ENCODE measurements at regions not wholly inside any gene's neighbourhood (a gene's known extent, or its start where the extent isn't known, plus 50 kb on each side); places are given as distances from the start of the nearest gene placed in this dataset.
"Not testable (repeated sequence)": the region's sequence is repeated elsewhere in the genome, so short reads cannot be mapped to it uniquely, and the experiment has no call there.

DNA sequence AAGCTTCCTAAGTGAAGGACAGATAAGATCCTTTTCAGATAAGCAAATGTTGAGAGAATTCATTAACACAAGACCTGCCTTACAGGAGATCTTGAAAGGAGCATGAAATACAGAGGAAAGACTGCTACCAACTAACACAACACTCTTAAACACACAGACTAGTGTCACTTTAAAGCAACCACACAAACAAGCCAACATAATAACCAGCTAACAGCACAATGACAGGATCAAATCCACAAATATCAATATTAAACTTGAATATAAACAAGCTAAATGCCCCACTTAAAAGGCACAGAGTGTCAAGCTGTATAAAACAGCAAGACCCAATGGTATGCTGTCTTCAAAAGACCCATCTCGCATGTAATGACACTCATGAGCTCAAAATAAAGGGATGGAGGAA is 70.8 kb upstream of the HMGXB4 start:
- no peak for DNase-seq

DNA sequence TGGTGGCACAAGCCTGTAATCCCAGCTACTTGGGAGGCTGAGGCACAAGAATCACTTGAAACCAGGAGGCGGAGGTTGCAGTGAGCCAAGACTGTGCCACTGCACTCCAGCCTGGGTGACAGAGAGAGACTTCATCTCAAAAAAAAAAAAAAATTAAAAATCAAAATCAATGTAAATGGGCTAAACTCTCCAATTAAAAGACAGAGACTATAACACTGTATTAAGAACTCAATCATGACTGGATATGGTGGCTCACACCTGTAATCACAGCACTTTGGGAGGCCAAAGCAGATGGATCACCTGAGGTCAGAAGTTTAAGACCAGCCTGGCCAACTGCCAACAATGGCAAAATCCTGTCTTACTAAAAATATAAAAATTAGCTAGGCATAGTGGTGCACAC is 68.4 kb upstream of the HMGXB4 start:
- DNase-seq: not testable (repeated sequence)

DNA sequence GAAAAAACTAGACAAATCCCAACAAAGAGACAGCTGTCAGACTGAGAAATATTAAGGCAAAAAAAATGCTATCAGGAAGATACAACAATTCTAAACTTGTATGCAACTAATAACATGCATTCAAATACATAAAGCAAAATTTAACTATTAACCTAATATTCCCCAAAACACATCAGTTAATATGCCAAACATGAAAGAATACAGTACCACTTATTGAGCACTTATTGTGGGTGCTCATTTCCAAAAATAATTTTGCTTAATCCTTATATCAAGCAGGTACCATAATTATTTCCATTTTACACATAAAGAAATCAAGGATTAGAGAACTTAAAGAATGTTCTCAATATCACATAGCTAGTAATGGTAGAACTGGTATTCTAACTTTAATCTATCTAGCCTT is 67.7 kb upstream of the HMGXB4 start:
- no peak for DNase-seq

DNA sequence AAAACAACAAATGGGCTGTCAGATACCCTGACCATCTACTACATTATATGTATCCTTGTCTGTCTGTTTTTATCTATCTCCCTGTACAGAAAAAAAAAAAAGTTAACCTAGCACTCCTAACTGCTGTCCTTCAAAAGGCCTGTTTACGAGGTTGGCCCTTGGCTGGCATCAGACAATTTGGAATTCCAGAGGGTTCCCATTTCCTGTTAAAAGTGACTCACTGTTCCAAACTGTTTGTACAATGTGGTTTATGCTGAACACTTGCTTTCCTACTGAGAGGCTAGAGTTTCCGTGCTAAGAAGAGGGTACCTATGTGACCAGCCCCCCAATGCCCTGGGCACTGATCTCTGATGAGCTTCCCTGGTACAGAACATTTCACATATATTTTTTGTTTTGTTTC is 65.9 kb upstream of the HMGXB4 start:
- no peak for DNase-seq

DNA sequence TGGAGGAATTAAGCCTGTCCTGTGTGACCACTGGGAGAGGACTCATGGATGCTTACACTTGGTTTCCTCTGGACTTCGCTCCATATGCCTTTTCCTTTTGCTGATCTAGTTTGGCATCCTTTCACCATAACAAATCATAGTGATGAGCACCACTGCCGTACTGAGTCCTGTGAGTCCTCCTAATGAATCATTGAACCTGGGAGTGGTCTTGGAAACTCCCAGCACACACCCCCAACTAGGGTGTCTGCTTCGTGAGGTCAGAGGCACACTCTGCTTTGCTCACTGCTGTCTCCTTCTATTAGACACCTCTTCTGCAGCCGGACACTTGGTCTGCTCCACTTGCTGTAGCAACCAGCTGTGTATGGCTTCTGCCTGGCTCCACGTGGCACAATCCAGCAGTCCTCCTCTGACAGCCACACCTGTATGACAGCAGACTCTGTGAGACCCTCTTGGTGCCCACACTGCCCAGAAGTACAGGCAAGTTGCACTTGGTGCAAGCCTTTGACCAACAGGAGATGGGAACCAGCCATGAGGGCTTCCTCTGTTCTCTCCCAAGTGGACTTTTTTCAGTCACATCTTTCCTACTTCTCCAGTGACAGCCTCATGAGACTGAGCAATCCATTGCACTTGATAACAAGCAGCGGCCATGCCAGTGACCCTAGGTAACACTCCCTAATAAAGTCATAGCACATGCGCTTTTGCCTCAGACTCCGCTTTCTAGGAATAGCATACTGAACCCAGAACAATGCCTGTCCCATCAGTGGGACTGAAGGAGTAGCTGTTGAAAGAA is 65.0 kb upstream of the HMGXB4 start:
- DNase-seq: no peak

DNA sequence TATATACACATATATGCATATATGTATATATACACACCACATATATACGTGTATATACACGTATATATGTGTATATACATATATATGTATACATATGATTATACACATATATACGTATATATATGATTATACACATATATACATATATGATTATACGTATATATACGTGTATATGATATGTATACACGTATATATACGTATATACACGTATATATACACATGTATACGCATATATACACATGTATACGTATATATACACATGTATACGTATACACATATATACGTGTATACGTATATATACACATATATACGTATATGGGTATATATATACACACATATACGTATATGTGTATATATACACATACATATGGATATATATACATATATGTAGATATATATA is 62.1 kb upstream of the HMGXB4 start:
- no peak for DNase-seq

DNA sequence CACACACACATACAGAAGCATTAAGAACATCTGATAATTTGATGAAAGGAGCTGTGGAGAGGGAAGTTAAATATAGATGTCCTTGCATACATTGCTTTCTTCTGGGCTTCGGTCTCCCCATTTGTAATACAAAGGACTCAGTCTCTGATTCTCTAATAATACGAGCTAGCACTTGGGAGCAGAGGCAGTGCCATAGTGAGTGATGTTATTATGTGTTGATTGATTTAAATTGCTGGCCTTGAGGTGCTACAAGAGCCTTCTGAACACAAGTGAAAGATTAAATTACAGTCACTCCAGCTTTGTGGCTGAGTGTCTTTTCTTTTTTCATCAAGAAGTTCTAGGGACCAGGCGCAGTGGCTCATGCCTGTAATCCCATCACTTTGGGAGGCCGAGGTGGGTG is 61.5 kb upstream of the HMGXB4 start:
- no peak for DNase-seq

DNA sequence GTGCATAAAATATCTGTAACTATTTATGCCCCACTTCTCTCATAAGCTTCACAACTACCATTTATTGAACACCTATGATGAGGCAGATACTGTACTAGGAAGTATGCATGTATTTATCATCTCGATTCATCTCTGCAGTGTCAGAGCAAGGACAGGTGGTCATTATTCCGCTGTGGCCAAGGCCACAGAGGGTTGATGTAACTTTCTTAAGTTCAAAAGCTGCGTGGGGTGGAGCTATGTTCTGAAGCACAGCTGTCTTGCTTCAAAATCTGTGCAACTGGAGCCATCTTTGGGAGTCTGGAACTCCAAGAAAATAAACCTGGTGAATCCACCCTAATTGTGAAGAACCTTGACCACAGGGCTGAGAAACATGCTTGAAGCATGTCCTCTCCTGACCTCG is 60.2 kb upstream of the HMGXB4 start:
- no peak for DNase-seq

DNA sequence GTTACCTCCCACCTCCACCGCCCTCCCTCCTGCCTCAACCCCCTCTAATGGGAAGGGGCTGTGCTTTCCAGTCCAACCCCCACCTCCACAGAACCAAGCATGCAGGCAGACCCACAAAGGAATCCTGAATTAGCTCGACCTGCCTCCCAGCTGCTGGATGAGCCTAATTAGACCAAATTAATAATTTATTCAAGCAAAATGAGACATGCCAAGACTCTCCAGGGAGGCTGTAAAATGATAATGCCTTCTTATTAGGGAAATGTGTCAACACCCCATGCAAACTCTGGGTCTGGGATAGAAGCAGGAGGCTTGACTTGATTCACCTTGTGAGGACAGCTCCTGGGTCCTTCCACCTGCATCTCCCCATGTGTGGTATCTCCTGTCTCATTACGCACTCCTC is 59.4 kb upstream of the HMGXB4 start:
- no peak for DNase-seq

DNA sequence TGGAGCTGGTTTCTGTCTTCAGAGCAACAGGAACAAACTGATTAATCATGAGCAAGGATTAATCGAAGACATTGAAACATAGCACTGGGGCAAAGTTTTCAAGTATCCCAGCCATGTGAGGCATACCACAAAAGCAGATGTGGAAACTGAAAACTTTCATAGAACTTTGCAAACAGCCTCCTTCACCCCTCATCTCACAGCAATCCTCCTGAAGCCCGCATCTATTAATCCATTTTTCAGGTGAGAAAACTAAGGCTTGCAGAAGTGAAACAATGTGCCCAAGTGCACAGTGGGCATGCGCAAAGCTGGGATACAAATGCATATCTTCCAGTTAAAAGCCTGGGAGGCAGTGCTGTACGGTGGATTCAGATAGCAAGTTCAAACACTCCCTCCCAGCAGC is 58.6 kb upstream of the HMGXB4 start:
- DNase-seq: no peak

DNA sequence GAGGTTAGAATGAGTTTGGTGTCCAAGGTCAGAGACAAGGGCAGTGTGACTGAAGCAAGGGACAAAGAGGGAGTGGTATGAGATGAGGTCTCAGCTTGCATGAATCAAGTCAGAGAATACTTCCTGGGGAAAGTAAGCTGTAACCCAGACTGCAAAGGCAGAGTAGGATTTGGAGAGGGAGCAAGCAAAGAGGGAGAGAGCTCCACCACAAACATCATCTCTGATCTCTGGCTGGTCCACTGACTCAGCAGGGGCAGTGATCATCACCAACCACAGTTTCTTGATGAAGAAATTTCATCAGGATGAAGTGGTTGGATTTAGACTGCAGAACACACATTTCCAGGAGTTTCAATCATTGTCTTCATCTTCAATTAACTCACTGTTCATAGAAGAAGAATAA is 54.9 kb upstream of the HMGXB4 start:
- no peak for DNase-seq

DNA sequence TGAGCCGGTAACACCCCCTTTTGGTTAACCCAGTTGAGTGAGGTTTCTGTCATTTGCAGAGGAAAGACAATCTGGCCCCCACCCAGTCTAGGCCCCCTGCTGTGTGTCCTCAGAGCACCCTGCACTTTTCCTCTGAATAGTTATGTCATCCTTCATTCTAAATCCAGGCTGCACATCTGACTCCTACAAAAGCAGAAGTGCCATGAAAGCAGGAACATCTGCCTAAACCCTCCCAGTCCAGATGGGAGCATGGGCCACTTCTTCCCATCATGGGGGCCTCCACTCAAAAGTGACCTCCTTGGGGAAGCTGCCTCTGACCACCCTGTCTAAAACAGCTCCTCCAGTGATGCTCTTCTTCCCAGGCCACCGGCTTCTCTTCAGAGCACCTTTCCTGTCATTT is 53.7 kb upstream of the HMGXB4 start:
- no peak for DNase-seq

DNA sequence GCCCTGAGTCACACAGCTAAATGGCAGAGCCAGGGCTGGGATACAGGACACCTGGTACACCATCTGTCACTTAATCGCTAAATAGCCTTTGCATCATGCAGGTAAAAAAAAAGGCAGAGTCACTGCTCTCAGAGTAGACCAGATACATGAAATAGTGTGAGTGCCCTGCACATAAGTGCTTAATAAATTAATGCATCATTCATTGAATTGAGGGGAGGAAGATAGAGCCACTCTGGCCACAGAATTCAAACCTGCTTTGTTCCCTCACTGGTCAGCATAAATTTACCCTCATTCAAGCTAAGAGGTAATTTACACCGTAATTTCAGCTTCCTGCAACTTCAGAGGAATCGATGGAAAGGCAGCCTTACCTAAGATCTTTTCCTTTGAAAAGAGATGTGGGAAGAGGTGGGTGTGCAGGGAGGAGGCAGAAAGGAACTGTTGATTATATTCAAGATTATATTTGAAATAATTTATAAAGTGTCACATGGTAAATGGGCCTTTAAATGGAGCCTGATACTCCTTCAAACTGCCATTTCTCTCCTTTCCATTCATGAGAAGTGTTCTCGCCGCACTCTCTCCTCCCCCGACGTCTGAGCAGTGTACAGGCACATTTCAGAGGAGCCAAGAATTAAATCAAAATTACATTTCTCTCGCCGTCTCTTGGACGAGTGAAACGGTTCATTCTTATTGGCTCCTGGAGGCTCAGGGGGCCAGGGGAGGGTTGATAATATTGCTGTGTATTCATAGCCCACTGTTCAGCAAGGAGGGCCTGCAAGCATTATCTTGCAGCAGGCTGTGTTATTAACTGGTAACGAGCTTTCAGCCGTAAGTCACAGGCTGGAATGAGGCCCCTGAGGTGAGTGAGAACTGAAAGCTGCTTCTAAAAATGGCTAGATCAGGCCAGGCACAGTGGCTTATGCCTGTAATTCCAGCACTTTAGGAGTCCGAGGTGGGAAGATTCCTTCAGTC is 52.2 kb upstream of the HMGXB4 start:
- DNase-seq: no peak

DNA sequence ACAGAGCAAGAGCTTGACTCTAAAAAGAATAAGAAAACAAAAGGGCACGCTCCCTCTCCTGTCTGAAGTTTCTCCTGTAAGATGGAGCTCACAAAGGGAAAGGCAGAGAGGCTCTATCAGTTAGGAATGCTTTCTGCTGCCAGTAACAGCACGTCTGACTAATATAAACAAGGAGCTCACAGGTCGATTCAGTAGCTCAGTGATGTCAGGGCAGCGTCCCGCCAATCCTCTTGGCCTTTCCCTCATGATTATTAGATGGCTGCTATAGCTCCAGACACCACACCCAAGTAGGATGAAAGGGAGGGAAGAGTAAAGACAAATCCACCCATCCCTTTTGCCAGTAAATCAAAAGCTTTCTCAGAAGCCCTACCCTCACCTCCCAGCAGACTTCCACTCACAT is 51.3 kb upstream of the HMGXB4 start:
- DNase-seq: no peak

DNA sequence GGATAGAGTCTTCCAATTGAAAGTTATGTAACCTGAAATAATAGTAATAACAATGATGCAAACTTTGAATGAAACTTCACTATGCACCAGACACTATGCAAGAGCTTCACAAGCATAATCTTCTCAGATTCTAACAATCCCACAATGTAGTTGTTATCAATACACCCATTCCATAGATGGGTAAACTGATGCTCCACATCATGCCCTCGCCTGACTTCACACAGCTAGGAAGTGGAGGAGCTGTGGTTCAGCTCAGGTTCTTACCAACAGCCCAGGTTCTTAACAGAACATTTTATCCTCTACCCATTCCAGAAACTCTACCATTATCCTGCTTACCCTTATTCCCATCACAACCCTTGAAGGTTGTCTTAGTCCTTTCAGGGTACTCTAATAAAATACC is 50.4 kb upstream of the HMGXB4 start:
- DNase-seq: no peak

All from Kasumi-1 (cell line).